CD4-positive, alpha-beta T cell treated with Interleukin-10 for 1 hour (primary cell): ENCODE measurements at regions not wholly inside any gene's neighbourhood (a gene's known extent, or its start where the extent isn't known, plus 50 kb on each side); places are given as distances from the start of the nearest gene placed in this dataset.

Experiments
- DNase-seq: peaks from one replicate; pipeline ENCODE4 v3.0.0-alpha.2; 2020

GRCh38 chr3:148034353-148034752 lies 625.2 kb downstream of the ZIC1 start:
- no peak for DNase-seq

DNA sequence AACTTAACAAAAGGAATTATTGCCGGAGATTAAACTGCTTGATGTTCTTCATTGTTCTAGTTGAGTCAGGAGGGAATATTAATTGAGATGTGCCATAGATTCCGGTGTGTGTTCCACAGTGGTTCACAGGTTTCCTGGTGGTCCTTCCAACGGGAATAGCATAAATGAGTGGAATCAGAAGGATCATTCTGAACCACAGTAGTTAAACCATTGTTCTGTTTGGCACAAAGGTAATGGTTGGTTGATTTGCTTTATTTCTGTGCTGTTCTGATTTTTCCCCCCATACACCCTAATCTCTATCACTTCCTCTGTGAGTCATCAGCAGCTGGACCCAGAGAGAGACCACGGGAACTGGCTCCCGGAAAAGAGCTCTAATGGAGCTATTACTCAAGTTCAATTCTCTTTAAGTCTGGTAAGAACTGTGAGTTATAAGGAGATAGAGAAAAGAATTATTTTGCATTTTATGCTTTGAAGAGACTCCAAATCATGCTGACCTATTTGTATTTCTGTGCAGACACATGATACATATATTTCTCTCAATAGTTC lies 627.2 kb downstream of the ZIC1 start:
- no peak for DNase-seq

- no peak for DNase-seq
Measured at GRCh38 chr3:148042663-148043445, 633.7 kb downstream of the ZIC1 start.

GRCh38 chr3:148044151-148044550 lies 635.0 kb downstream of the ZIC1 start:
- no peak for DNase-seq

DNA sequence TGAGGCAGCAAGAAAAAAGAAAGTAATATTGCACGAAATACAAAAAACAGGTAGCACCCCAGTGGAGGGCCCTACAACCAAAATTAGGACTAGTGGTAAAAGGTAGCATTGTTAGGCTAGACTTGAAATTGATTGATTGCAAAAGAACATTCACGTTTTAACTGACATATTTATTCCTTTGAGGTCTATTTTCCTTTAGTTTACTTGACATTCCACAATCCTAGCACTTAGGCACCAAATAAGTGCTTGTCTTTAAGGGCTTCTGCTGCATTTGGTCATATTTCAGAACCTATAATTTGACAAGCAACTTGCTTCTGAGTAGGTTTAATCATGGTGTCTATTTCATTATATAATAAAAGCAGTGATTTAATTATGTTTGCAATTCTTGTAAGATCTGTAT lies 642.7 kb upstream of the AGTR1 start:
- no peak for DNase-seq

DNA sequence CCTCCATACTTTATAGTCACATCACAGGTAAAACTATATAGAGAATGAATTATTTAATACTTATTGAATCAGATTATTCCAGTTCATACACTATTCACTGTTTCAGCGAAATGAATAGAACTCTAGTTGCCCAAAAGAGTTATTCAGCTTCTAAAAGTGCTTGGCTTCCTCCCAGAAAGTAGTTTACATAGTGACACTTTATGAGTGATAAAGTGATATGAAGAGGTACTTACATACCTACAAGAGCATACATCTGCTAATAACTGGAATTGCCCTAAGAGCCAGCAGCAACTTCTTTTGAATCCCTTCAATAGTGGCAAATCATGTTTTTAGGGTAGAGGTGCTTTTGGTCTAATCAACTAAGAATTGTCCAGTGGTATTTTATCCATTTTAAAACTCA lies 635.1 kb upstream of the AGTR1 start:
- no peak for DNase-seq

DNA sequence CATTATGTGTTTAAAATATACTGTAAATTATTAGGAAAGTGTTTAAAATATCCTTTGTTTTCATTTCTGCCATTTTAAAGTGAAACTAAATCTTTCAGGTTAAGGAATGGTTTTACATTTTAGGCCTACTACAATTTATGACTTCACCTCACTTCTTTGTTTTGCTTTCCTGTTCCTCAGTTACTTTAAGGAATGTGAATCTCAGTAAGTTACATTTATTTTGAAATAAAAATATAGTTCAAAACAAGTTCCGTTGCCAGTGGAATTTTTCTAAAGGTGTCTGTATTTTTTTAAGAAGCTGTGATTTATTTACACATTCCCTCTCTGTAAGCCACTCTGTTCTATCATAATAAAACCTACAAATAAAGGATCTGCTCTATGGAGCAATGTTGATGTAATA lies 630.9 kb upstream of the AGTR1 start:
- no peak for DNase-seq

DNA sequence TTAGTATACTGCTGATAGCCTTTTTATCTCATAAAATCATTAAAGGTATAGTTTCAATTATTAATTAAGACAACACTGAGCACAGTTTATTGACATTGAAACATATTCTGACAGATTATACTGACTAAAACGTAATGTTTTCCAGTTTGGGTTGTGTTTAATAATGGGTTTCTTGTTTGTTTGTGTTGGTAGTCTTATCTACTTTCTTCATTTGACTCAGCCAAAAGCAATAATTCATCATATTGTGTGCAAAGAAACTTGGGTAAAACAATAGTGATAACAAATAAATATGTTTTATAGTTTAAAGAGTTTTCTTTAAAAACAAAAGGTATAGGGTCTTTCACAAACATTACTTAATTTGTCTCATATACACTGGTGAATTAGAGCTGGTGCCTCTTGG lies 629.2 kb upstream of the AGTR1 start:
- DNase-seq, result no peak

- DNase-seq, result no peak
Measured at GRCh38 chr3:148070041-148070440, 627.7 kb upstream of the AGTR1 start.

DNA sequence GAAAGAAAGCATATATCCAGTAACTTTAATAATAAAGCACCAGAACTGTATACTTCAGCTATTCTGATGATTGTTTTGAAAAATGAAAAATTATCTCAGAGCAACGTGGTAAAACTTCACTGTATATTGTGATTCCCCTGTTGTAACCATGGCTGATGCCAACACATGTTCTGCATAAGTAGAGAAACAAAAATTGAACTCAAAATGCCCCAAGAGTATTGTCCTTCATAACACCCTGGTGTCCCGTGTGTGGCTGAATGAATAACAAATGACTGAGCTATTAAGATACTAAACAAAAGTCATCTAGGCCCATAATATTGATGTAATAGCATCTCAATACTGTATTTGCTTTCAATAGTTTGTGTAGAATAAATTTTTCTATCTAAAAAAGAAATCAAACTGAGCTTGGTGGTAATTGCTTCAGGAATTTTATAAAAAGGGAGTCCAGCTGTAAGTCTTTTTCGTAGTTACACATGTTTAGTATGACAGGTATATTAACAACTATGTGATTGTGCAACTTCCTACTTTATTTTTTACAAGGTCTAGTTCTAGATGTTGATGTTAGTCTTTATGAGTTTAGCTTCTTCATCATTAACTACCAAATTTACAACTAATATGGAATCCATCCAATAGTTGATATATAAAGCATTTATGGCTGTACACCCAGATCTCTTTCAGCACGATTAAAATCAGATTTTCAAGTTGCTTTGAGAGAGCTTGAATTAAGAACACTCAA lies 623.8 kb upstream of the AGTR1 start:
- no peak for DNase-seq

DNA sequence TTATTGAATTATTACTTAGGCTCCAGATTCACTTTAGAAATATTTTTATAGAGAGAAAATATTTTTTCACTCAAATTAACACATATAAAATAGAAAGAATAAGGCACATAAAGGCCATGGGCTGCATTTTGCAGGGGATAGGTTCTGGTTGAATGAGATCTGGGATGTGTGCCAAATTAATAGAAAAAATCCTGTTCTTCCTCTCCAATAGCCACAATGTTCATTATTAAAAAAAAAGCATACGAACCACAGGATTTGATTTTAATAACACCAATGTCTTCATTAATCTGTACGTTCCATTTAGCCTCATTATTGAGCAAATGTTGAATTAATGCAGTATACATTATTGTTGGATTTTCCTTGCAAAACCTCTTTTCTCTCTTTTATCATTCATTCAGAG lies 622.8 kb upstream of the AGTR1 start:
- DNase-seq, result no peak

- no peak for DNase-seq
Measured at GRCh38 chr3:148075771-148076716, 621.7 kb upstream of the AGTR1 start.

GRCh38 chr3:148077318-148077923 lies 620.3 kb upstream of the AGTR1 start:
- DNase-seq, result no peak

DNA sequence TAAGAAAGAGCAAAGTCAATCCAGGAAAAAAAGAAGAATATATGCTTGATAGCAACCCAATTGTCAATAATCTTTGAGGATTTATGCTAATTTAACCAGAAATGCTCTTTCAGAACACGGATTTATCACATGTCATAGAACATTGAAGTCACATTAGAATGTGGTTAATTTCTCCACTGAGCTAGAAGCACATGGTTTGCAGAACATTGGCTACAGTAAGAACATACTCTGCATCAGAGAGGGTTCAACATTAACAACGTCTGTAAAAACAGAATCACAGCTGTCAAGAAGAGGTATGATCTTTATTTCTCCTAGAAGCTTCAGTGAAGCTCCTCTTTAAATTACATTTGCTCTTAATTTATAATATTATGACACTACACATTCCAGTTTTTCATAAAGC lies 619.7 kb upstream of the AGTR1 start:
- no peak for DNase-seq

GRCh38 chr3:148078658-148079057 lies 619.0 kb upstream of the AGTR1 start:
- no peak for DNase-seq

GRCh38 chr3:148079370-148079769 lies 618.3 kb upstream of the AGTR1 start:
- DNase-seq, result no peak

DNA sequence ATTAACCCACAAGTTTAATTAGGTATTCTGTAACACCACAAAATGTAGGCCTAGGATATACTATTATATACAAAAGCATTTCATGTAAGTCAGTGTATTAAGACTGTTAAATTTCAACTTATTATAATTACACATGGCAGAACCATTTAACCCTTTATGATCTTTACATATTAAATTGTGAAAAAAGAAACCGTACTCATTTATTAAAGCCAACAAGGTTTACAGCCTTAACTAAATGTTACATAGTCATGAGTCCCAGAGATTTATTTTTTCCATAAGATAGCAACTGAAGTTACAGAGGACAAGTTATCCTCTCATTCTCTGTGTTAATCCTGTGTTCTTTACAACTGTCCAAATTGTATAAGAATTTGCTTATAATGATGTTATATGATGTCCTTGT lies 615.8 kb upstream of the AGTR1 start:
- no peak for DNase-seq

- DNase-seq, result no peak
Measured at GRCh38 chr3:148082506-148083280, 615.0 kb upstream of the AGTR1 start.

DNA sequence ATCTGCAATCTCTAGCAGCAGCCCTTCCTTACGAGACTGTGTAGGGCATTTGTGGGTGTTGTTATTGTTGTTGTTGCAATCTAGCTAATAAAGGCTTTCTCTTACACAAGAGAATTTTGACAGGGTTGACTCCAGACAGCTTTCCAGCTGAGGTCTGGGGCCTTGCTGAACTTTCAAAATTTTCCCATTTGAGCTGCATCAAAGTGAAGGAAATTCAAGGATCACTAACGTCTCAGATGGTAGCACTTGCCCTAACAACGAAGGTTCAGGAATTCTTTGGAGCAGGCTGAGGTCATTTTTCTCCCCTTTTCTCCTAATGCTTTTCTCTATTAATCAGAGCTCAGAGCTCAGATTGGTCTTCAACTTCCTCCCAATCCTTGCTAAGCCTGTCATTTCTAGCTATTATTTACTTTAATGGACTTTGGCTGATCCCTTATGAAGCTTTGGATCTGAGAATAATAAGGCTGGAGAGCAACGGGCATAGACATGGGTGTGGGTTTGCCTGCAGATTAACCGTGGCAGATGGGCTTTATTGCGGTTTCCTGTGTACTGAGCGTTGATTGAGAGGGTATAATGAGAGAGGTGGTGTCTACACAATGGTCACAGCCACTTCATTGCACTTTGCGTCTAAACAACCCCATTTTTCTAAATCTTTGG lies 614.0 kb upstream of the AGTR1 start:
- no peak for DNase-seq

GRCh38 chr3:148084931-148085330 lies 612.8 kb upstream of the AGTR1 start:
- no peak for DNase-seq
